ENCODE measurements at regions not wholly inside any gene's neighbourhood (a gene's known extent, or its start where the extent isn't known, plus 50 kb on each side); places are given as distances from the start of the nearest gene placed in this dataset.

GRCh38 chr15:87523516-87523915 lies 733.0 kb downstream of the NTRK3 start:
- no peak for TF ChIP-seq CTCF (conservative IDR thresholded peaks at IDR 0.05 in 1 of 2, IDR thresholded peaks at IDR 0.05 in 1 of 2; ENCODE audit: low read depth in 1 of 2, low read length in 2 of 2)
- TF ChIP-seq EZH2 (IDR thresholded peaks at IDR 0.05; ENCODE audit: low read length, missing control alignments): no peak
